Hematopoietic multipotent progenitor cell treated with erythropoietin and hydrocortisone succinate and interleukin-3 and kit ligand, for 4 days (in vitro differentiated cells): ENCODE measurements at regions not wholly inside any gene's neighbourhood (a gene's known extent, or its start where the extent isn't known, plus 50 kb on each side); places are given as distances from the start of the nearest gene placed in this dataset.

Source experiments
- DNase-seq: peaks from one replicate; pipeline ENCODE4 v3.0.0-alpha.2; 2015

DNA sequence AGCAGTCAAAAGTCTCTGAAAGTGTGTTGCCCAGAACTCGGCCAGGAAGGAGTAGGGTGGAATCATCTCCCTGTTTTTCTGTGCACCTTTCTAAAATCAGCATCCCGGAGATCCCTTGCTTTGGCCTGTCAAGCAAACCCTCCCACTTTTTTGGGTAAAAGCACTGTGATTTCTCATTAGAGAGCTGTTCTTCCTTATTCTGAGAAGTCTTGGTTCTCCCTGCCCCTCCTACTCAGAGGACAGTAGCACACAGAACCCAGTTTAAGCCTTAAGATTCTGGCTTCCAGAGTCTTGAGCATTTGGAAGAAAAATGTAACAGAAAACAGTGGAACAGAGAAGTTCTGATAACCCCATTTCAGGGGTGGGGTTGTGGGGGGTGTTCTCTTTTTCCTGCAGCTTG lies 52.6 kb upstream of the KATNAL1 start:
- no peak for DNase-seq

DNA sequence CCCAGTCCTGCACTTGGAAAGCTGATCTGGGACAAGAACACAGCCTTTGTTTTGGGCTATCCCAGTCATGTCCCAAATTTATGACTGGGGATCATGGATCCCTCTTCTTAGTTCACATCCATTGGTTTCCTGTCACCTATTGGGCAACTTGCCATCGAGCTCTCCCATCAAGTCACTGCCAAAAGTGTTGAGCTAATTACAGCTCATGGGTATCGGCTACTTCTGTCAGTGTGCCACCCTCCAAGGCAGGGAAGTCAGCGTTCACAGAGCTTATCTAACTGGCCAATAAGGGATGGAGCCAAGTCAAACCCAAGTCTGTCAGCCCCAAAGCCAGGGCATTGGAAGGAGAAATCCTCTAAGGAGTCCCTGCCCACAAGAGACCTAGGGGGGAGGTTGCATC lies 53.2 kb upstream of the KATNAL1 start:
- no peak for DNase-seq

DNA sequence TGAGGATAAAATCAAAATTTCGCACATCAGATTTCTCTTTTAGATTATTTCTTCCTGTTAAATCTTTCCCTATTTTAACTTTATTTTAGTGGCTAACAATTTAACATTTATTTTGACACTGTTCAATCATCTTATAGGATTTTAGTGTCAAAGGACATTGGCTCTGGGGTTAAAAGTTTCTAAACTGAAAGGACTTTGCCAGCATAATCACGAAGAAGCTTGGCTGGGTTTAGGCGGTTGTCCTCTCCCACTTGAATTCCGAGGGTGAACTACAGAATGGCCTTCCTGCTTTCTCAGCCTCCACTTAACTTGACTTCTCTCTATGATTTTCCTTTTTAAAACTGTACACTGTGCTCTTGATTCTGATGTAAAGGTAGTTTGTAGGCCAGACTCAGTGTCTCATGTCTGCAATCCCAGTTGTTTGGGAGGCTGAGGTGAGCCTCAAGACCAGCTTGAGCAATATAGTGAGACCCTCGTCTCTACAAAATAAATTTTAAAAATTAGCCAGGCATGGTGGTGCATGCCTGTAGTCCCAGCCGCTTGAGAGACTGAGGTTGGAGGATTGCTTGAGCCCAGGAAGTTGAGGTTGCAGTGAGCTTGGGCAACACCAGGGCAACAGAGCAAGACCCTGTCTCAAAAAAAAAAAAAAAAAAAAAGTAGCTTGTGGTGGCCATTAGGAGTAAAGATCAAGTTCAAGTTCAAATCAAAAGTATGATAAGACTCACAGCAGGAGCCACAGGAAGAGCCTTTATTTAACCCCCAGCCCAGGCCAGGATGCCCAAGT lies 54.8 kb upstream of the KATNAL1 start:
- DNase-seq, result no peak

DNA sequence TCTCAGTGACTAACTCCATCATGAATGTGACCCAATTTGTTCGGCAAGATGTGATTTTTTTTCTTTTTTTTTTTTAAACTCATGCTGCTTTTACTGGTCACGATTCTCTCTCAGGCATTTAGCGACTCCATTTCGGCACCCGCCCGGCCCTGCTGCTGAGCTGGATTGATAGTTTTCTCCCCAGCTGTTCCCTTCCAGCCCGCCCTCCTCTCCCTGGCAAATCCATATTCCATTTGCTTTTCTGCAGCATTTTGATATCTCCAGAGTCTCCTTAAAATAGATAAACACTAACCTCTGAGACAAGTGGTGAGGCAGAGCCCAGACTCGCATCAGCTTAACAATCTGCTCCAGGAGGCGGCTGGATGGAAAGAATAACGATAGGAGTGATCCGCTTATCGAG lies 55.5 kb upstream of the KATNAL1 start:
- DNase-seq, result peak; percentile 41

DNA sequence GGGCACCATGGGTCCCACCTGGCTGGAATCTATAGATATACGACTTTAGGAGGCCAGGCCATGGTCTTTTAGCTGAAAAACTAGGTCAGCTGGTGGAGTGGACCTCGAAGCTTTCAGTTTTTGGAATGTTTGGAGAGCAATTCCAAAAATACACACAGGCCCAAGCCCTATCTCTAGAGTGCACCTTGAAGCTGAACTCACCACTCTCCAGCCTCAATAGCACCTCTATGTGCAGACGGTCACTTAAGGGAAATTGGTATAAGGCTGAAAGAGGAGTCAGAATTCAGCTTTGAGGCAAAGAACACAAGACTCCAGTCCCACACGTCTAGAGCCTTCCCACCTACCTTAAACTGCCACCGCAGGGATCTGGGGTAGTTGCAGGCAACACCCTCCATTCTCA lies 56.4 kb upstream of the KATNAL1 start:
- no peak for DNase-seq

DNA sequence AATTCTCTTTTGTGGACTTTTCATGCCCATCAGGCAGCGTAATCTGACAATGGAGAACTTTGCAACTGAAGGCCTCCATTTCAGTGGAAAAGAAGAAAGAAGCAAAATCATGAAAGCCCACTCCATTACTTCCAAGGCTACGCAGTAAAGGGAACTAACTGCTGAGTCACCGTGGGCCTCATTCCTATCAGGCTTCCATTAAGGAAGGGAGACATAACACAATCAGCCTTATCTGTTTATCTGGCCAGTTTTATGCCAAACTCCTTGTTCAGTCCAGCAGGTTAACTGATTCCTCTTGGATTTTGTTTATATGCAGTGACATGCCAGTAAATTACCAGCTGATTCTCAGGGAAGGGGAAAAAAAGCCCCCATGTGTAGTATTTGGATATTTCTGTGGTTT lies 56.8 kb upstream of the KATNAL1 start:
- no peak for DNase-seq

DNA sequence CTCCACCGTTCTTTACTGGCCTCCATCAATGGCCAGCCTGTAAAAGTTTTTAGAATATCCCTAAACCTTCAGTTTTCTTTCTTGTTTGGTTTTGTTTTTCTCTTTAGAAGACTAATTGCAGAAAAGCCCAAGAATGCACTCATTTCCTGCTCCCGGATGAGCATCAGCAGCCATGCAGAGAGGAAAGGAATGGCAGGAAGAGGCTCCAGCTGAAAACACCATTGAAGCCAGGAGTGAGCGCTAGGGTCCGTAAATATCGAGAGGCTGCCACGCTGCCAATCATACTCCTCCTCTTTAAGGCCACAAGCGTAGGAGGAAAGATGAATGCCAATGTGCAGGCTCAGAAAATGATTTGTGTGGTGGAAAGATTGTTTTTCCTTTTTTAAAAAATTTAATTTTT lies 57.4 kb upstream of the UBE2L5 start:
- no peak for DNase-seq

DNA sequence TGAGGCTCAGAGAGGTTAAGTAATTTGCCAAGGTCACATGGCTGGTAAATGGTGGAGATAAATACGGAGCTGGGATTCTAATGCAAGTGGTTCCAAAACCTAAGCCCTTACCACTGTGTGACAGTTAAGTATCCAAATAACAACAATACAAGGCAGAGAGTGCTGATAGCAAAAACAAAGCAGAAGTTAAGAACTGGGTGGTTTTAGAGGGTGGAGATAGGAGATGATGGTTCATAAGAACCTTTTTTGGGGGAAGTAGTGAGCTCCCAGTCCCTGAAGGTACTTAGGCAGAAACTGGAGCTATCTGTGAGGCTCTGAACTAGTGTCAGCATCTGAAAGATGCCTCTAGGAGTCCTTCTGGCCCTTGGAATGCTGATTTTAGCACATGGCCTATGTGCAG lies 56.2 kb upstream of the UBE2L5 start:
- DNase-seq, result peak; percentile 88

DNA sequence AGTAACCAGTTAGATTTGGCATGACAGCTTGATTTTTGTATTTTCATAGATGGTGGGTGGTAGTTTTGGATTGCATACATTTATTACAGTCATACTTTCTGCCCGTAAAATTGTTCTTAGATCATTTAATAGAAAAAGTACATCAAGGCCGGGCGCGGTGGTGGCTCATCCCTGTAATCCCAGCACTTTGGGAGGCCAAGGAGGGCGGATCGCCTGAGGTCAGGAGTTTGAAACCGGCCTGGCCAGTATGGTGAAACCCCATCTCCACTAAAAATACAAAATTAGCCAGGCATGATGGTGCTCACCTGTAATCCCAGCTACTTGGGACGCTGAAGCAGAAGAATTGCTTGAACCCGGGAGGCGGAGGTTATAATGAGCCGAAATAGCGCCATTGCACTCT lies 55.0 kb upstream of the UBE2L5 start:
- no peak for DNase-seq

DNA sequence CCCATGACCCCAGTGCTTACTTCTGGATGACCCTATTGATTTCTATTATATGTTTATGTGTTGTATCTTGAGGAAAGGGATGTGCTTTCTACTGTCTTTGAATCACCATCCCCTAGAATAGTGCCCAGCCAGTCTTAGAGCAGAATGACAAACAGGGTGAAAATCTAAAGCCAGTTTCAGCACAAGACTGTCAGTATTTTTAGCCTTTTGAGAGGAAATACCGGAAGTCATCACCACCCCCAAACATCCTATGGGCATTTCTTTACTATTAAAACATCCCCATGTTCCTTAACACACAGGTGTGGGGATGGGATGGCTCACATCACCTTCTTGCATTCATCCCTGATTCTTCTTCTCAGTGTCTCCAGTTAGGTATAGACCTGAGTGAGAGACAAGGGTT lies 52.1 kb upstream of the UBE2L5 start:
- DNase-seq, result no peak

DNA sequence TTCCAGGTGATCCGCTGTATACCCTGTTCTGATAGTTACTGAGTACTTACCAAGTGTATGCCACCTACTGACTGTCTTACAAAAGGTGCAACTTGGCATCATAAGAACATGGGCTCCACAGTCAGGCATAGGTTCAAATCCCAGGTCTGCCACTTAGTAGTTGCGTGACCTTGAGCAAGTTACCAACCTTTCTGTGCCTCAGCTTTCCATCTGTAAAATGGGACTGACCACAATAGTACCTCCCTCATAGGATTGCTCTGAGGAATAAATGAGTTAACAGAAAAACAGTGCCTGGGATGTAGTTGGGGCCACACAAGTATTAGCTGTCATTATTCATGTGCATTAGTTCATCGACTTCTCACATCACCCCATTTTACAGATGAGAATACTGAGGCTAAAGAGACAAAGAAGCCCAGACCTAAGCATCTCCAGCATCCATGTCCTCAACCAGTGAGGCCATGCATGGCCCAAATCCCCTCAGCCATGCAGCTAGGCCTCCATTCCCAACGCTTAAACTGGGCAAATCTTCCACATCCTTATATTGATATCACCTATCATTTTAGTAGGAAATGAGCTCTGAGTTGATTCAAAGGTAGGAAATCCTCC lies 51.3 kb upstream of the UBE2L5 start:
- DNase-seq, result no peak

DNA sequence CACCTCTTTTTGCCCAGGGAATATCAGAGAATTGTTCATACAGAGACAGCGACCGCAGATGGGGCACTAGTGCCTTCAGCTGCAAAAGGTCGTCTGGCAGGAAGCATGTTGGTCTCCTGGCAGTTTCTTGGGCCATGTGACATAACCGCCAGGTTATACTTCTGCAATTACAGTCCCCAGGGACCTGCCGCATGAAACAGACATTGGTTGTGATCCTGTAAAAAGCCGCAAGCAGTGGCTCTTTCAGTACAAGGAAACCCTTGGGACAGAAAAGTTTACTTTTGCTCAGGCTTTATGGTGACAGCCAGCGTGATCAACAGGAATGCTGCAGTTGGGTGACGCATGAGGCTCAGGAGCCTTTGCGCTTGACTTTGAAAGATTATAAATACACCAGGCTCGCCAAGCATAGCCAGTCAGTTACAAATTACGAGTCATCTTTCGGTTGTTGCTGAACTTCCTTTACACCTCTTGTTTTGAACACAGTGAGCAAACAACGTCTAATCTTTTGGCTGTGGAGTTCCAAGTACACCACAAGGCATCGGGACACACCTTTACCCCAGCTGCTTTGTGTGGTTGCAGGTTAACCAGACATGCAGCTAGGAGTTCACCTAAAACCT lies 50.5 kb upstream of the UBE2L5 start:
- DNase-seq, result peak; percentile 89
